PFSK-1 (cell line): ENCODE measurements at regions not wholly inside any gene's neighbourhood (a gene's known extent, or its start where the extent isn't known, plus 50 kb on each side); places are given as distances from the start of the nearest gene placed in this dataset.

Experiments used
- FOXP2 ChIP-seq: optimal IDR thresholded peaks from 2 replicates; pipeline ENCODE3; 2011; ENCODE audit warnings: borderline replicate concordance, control low read depth, inconsistent platforms; ENCODE audit not compliant: insufficient read depth; ENCODE audit errors: extremely low read length, extremely low read depth
- POLR2AphosphoS5 ChIP-seq: IDR thresholded peaks from 2 replicates; pipeline ENCODE4 v1.6.1; 2012; ENCODE audit warnings: low read depth, mild to moderate bottlenecking, control low read depth, low read length, moderate library complexity
- SIN3A ChIP-seq: IDR thresholded peaks from 2 replicates; pipeline ENCODE4 v1.6.1; 2012; ENCODE audit warnings: mild to moderate bottlenecking, low read length, moderate library complexity, borderline replicate concordance; ENCODE audit not compliant: insufficient read depth
- TAF1 ChIP-seq: IDR thresholded peaks from 2 replicates; pipeline ENCODE4 v1.6.1; 2012; ENCODE audit warnings: low read length, control low read depth, borderline replicate concordance; ENCODE audit not compliant: insufficient read depth
- TF ChIP-seq, protein P1 (sequence below), 2 experiments: IDR thresholded peaks; 2 replicates each; pipeline versions ENCODE4 v1.6.1 to v1.8.0; 2011 to 2012; ENCODE audit warnings: low read depth in 2 of 2, low read length in 2 of 2, control low read depth in 1 of 2, inconsistent platforms in 1 of 2, mild to moderate bottlenecking in 1 of 2, moderate library complexity in 1 of 2; ENCODE audit not compliant: insufficient read depth in 1 of 2

DNA sequence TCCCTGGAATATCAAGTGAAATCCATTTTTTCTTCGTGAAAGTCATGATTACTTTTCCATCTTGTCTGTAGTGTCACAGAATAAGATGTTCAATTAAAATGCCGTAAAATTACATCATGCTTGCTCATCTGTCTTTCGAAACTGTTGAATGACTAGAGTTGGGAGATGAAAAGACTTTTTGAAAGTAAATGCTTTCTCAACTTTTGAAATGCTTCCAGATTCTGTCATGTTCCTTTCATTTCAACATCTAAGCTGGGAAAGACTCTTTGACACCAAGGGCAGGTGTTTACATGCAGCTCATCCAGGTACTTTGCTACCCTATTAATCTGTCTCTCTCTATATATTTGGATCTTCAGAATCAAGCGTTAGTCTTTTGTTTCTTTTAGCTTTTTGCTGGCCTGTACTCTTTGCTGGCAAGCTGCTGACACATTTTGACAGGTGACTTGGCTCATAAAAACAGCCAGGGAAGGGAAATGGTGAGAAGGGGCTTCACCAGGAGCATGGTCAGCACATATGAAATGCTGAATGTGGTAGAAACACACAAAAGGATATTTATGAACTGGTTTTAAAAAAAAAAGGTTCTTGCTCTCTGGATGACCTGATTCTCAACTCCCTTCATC is 77.0 kb upstream of the METAP2 start:
- TF ChIP-seq POLR2AphosphoS5 (no peak), FOXP2 (no peak), TAF1 (no peak)

DNA sequence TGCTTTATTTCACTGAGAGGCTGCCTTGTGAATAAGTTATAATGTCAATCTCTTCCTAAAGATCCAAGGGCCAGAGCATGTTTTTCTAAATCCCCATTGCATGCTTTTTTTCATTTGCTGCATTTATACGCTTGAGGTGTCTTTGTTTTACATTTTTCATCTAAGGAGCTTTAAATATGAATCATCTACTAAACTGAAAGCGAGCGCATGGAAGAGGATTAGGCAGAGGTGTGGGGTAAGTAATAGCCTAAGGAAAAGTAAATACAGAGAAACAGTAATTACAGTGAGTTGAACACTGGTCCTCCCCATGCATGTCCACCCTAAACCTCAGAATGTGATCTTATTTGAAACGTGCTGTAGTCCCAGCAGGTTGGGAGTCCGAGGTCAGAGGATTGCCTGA is 76.4 kb upstream of the METAP2 start:
- TF ChIP-seq POLR2AphosphoS5 (no peak), SIN3A (no peak), FOXP2 (no peak), TAF1 (no peak)
- TF ChIP-seq, protein P1, sequence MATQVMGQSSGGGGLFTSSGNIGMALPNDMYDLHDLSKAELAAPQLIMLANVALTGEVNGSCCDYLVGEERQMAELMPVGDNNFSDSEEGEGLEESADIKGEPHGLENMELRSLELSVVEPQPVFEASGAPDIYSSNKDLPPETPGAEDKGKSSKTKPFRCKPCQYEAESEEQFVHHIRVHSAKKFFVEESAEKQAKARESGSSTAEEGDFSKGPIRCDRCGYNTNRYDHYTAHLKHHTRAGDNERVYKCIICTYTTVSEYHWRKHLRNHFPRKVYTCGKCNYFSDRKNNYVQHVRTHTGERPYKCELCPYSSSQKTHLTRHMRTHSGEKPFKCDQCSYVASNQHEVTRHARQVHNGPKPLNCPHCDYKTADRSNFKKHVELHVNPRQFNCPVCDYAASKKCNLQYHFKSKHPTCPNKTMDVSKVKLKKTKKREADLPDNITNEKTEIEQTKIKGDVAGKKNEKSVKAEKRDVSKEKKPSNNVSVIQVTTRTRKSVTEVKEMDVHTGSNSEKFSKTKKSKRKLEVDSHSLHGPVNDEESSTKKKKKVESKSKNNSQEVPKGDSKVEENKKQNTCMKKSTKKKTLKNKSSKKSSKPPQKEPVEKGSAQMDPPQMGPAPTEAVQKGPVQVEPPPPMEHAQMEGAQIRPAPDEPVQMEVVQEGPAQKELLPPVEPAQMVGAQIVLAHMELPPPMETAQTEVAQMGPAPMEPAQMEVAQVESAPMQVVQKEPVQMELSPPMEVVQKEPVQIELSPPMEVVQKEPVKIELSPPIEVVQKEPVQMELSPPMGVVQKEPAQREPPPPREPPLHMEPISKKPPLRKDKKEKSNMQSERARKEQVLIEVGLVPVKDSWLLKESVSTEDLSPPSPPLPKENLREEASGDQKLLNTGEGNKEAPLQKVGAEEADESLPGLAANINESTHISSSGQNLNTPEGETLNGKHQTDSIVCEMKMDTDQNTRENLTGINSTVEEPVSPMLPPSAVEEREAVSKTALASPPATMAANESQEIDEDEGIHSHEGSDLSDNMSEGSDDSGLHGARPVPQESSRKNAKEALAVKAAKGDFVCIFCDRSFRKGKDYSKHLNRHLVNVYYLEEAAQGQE (IDR thresholded peaks at IDR 0.05; ENCODE audit: insufficient read depth in 1 of 2, low read depth in 2 of 2, low read length in 2 of 2), result no peak

DNA sequence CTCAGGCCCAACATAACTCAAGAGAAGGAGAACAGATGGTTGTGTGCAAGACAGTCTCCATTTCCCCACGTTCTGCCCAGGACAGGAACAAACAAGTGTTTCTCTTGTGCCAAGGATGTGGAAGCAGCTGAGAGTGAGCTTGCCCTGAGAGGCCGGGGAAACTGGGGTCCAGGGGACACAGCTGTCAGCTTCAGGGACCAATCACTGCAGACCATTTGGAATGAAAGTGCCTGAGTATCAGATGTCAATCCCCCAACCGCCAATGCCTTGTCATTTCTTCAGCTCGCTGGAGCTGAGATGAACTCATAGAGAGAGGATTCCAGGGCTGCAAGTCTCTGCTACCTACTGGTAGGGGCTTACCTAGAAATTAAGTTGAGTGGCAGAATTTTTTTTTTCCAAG is 71.9 kb upstream of the METAP2 start:
- TF ChIP-seq SIN3A, result no peak
- TF ChIP-seq TAF1, result no peak
- no peak for TF ChIP-seq POLR2AphosphoS5
- TF ChIP-seq FOXP2, result no peak
- TF ChIP-seq, protein P1 (IDR thresholded peaks at IDR 0.05; ENCODE audit: insufficient read depth in 1 of 2, low read depth in 2 of 2, low read length in 2 of 2), result no peak

DNA sequence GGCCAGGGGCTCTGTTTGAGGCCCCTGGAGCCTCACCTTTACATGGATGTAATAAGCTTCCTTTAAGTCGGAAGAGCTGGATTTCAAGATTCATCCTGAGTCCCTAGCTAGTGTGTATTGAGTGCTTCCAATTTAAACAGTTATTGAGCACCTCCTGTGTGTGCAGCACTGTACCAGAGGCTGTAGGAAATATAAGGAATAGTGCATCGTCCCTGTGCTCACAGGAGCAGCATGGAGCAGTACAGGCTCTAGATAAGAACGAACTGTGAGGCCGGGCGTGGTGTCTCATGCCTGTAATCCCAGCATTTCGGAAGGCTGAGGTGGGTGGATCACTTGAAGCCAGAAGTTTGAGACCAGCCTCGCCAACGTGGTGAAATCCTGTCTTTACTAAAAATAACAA is 65.8 kb upstream of the METAP2 start:
- TF ChIP-seq FOXP2 (no peak), POLR2AphosphoS5 (no peak), TAF1 (no peak), SIN3A (no peak)
- TF ChIP-seq, protein P1 (IDR thresholded peaks at IDR 0.05; ENCODE audit: insufficient read depth in 1 of 2, low read depth in 2 of 2, low read length in 2 of 2), result no peak

DNA sequence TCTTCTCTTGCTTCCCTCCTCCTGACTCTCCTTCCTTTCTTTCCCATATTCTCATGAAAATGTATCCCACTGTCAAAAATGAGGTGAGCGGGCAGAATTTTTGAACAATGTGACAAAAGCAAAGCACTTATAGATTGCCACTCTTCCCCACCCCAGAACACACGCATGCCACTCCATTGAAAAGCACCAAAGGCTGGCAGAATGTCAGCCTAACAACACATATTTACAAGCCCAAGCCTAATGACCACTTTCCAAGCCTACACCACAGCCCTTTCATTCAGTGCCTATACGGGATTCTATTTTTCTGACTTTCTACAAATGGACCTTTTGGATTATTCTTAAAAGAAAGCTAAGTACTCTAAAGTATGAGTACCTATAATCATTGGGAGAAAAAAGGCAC is 62.9 kb upstream of the METAP2 start:
- TF ChIP-seq POLR2AphosphoS5, result no peak
- no peak for TF ChIP-seq SIN3A
- no peak for TF ChIP-seq TAF1
- TF ChIP-seq, protein P1 (IDR thresholded peaks at IDR 0.05; ENCODE audit: insufficient read depth in 1 of 2, low read depth in 2 of 2, low read length in 2 of 2), result no peak
- no peak for TF ChIP-seq FOXP2
